ENCODE measurements at regions not wholly inside any gene's neighbourhood (a gene's known extent, or its start where the extent isn't known, plus 50 kb on each side); places are given as distances from the start of the nearest gene placed in this dataset.

DNA sequence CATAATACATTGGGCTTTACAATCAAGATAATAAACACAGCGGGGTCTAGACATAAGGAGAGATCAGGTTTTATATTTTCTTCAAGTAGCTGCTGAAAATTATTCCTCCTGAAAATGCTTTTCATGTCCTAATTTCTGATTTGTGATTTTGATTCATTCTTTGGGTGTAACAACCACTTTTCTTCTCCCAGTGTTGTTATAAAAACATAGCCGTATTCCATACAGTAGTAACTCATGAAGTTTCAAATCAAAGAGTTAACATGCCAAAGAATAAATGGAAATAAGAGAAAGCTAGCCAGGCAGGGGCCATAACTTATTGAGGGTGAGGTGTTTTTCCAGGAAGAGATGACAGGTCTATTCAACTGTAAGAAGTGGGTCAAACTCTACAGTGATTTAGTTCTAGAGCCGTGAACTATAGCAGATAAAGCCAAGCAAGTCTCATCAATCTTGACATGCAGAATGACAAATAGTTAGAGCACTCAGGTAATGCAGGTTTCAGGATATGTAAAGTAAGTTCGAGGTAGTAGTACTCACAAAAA is 934.4 kb upstream of the SLITRK1 start:
- intact Hi-C loops (cut with DNase I) = no loop called here
- no peaks in the 10 kb centered on the region for H3K9me3 ChIP-seq
- WGBS, 3 donors = 33 to 40% (median 34%) methylated on average over 4 of the region's 4 CpGs
- no peak overlapping the region for H3K4me3 ChIP-seq
- peaks cover 3% of the 10 kb centered on the region for H3K27me3 ChIP-seq
- H3K36me3 ChIP-seq = no peaks in the 10 kb centered on the region
- no peaks in the 10 kb centered on the region for H3K4me1 ChIP-seq (ENCODE audit: insufficient read depth)
- H3K27ac ChIP-seq = no peak overlapping the region
- no peak for DNase-seq
- TF ChIP-seq EP300 (IDR thresholded peaks at IDR 0.05) (no peak), POLR2A (IDR thresholded peaks at IDR 0.05) (no peak), CTCF (IDR thresholded peaks at IDR 0.05) (no peak)

- peaks cover 3% of the 10 kb centered on the region for H3K27me3 ChIP-seq
- no peaks in the 10 kb centered on the region for H3K4me1 ChIP-seq (ENCODE audit: insufficient read depth)
- WGBS, 3 donors = 45 to 71% (median 55%) methylated on average over 3 of the region's 3 CpGs
- H3K27ac ChIP-seq = no peak overlapping the region
- H3K9me3 ChIP-seq = no peaks in the 10 kb centered on the region
- no peak overlapping the region for H3K4me3 ChIP-seq
- no peak for DNase-seq
- TF ChIP-seq POLR2A (IDR thresholded peaks at IDR 0.05) (no peak), EP300 (IDR thresholded peaks at IDR 0.05) (no peak), CTCF (IDR thresholded peaks at IDR 0.05) (no peak)
- no peaks in the 10 kb centered on the region for H3K36me3 ChIP-seq
- intact Hi-C loops (cut with DNase I) = loop anchor here in 1 of 4 donors (2.0 kb wide), 1 partner anchor 42 kb away; no protein-coding TSS in a partner anchor
Measured at GRCh38 chr13:84812789-84813188, 930.5 kb upstream of the SLITRK1 start.

DNA sequence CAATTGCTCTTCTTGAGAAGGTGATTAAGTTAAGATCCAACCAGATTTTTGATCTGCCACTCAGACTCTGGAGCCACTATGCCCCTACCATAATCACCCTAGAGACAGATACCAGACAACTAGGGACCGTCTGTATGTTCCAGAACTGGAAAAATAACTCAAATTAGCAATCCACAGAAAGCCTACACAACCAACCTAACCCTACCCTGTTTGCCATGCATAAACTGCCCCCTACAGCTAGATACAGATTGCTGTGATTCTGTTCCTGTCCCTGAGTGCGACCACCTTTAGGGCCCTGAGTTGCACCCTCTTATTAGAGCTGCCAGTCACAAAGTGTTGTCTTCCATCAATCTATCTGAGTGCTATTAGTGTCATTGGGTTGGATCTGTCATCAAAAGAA is 929.8 kb upstream of the SLITRK1 start:
- no peaks in the 10 kb centered on the region for H3K4me1 ChIP-seq (ENCODE audit: insufficient read depth)
- no peak for DNase-seq
- H3K27me3 ChIP-seq = peaks cover 3% of the 10 kb centered on the region
- no peaks in the 10 kb centered on the region for H3K36me3 ChIP-seq
- TF ChIP-seq EP300 (IDR thresholded peaks at IDR 0.05) (no peak), POLR2A (IDR thresholded peaks at IDR 0.05) (no peak), CTCF (IDR thresholded peaks at IDR 0.05) (no peak)
- no peak overlapping the region for H3K27ac ChIP-seq
- intact Hi-C loops (cut with DNase I) = loop anchor here in 1 of 4 donors (2.0 kb wide), 1 partner anchor 43 kb away; no protein-coding TSS in a partner anchor
- WGBS, 3 donors = 83 to 93% (median 84%) methylated on average over 2 of the region's 2 CpGs
- H3K4me3 ChIP-seq = no peak overlapping the region
- no peaks in the 10 kb centered on the region for H3K9me3 ChIP-seq

- peaks cover under 1% of the 10 kb centered on the region for H3K27me3 ChIP-seq
- peaks cover 0 to 2% of the 10 kb centered on the region in 2 donors for H3K9me3 ChIP-seq
- intact Hi-C loops (cut with DNase I) = no loop called here
- no peak overlapping the region for H3K4me3 ChIP-seq
- no peak for DNase-seq
- H3K36me3 ChIP-seq = no peaks in the 10 kb centered on the region
- no peaks in the 10 kb centered on the region for H3K4me1 ChIP-seq (ENCODE audit: insufficient read depth)
- TF ChIP-seq CTCF (IDR thresholded peaks at IDR 0.05) (no peak), EP300 (IDR thresholded peaks at IDR 0.05) (no peak), POLR2A (IDR thresholded peaks at IDR 0.05) (no peak)
- 8 to 19% (median 8%) methylated on average over 4 of the region's 4 CpGs for WGBS, 3 donors
- no peak overlapping the region for H3K27ac ChIP-seq
Measured at GRCh38 chr13:84810781-84811180, 928.5 kb upstream of the SLITRK1 start.
